DMS79 treated with DMSO at 0.1 percent for 48 hours (cell line): ENCODE measurements at regions not wholly inside any gene's neighbourhood (a gene's known extent, or its start where the extent isn't known, plus 50 kb on each side); places are given as distances from the start of the nearest gene placed in this dataset.

ENCODE experiments used
- DNase-seq: peaks from one replicate; lab custom pipeline; 2025; lab: John Stamatoyannopoulos, UW

GRCh38 chr13:29713839-29714238, 118.4 kb upstream of the SLC7A1 start:
- DNase-seq = no peak

DNA sequence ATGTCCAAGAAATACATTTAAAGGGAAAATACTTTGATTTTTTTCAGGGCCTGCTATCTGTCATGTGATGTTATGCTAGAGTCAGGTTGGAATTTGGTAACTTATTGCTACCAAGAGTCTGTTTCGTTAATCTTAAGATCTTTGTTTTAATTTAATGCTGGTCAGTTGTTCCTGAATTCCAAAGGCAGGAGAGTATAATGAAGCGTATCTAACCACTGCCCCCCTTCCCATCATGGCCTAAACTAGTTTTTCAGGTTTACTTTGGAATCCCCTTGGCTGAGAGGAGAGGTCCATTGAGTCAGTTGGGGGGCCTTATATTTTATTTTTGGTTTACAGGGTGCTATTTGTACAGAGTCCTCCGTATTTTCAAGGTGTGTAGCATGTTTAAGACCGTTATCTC, 116.3 kb upstream of the SLC7A1 start:
- no peak for DNase-seq

DNA sequence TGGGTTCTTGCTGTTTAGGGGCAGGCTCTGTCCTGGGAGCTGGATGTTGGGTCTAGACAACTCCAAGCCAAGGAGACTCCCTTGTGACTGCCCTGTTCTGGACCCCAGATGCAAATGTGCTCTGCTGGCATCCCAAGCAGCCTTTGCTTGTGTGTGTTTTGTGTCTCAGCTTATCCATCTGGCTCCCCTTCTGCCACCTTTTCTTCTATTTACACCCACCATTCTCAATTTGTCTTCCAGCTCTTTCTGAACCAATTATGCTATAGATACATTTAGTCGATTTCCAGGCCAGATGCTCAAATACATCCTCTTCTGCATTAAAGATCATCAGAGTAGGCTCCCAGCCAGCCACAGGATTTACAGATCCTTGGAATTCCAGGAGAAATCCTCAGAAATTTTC, 115.0 kb upstream of the SLC7A1 start:
- DNase-seq = no peak

DNA sequence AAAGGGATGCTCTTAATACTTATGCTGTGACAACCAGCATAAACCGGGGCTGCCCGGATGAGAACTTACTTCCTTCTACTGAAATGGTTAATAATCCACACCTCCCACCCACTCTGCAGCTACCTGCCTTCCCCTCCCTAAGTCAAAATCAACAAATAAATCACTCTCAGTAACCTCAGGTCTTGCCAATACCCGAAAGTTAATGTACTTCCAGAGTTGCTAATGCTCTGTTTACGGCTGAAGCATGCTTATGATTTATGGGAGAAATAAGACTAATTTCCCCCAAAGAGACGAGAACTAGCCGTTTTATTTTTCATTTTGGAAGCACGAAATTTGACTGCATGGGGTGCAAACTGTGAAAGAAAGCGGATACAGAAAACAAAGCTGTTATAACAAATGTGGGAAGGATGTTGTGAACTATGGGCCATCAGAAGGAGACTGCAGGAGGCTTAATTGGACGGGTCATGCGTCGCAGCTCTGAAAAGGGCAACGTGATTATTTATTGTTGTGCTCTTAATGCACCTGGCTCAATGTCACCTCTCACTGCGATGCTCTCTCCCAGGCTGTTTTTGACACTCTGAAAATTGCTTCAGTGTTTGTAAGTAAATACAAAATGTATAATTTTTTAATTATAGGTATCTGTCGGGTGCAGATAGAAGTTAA, 114.0 kb upstream of the SLC7A1 start:
- peak; percentile 48 for DNase-seq

GRCh38 chr13:29707876-29708543, 112.5 kb upstream of the SLC7A1 start:
- no peak for DNase-seq

GRCh38 chr13:29706923-29707322, 111.4 kb upstream of the SLC7A1 start:
- DNase-seq = no peak

- no peak for DNase-seq
These were observed 109.2 kb upstream of the SLC7A1 start for GRCh38 chr13:29704648-29705047.

GRCh38 chr13:29703421-29703820, 107.9 kb upstream of the SLC7A1 start:
- no peak for DNase-seq

GRCh38 chr13:29702912-29703351, 107.4 kb upstream of the SLC7A1 start:
- DNase-seq = no peak

DNA sequence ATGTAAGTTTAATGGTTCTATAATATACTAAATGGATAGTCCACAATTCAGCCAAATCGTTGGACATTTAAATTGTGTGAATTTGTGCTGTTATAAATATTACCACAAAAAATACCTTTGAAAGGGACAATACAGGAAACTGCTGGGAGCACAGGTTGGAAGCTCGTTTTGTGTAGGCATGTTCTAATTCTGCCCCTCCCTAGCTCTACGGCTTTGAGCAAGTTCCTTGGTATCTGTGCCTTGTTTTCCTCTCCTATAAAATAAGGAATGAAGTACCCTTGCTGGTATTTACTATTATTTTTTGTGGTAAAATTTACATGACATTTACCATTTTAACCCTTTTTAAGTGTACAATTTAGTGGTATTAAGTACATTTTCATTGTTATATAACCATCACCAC, 102.6 kb upstream of the SLC7A1 start:
- no peak for DNase-seq

DNA sequence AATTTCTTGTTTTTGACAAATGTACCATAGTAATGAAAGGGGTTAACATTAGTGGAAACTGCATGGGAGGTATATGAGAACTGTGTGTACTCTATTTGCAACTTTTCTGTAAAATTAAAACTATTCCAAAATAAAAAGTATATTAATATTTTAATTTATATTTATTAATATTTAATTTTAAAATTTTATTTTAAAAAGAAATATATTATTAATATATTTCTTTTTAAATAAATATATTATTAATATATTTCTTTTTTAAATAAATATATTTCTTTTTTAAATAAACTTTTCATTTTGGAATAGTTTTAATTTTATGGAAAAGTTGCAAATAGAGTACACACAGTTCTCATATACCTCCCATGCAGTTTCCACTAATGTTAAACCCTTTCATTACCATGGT, 101.1 kb upstream of the SLC7A1 start:
- DNase-seq = no peak

DNA sequence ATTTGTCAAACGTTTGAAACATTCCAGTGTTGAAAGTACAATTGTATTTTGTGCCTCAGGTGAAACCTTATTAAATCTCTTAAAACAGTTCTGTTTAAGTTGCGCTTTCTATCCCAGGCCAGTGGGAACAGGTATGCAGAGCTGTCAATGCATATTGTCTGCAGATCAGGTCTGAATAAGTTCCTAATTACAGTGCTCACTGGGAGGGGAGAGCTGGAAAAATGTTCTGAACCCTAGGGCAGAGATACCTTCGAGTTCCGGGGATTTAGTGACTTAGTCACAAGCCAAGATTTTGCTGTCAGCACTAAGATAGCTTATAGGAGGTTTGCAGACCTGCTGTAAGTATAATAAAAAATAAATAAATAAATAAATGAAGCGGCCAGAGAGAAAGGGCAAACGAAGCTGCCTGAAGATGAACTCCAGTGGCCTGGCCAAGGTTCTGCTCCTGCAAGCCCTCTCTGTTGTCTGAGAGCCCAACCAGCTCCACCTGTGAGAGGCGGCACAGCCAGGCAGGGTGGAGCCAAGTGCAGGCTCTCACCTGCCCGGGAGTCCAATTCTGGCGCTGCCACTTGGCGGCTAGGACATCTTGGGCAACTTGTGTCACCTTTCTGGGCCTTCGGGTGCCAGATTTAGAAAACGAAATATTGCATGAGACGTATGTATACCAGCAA, 97.9 kb upstream of the SLC7A1 start:
- DNase-seq = peak; percentile 78

DNA sequence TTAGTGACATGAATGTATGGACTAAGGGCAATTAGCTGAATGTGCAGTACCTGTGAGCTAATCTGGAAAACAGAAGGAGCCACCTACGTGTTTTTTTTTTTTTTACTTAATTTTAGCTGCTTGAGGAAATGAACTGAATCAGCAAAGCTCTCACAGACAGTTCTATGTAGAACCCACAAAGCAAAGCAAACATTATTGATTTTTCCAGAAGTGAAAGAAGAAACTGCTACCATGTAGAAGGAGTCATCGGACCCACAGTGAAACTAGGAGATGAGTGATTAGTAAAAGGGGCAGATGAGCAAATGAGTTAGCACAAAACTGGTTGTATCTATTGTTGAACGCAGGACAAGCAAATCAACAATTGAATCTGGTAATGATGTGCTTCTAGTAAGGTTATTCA, 94.1 kb upstream of the SLC7A1 start:
- no peak for DNase-seq

- DNase-seq = no peak
These were observed 92.7 kb upstream of the SLC7A1 start for GRCh38 chr13:29688193-29688592.

DNA sequence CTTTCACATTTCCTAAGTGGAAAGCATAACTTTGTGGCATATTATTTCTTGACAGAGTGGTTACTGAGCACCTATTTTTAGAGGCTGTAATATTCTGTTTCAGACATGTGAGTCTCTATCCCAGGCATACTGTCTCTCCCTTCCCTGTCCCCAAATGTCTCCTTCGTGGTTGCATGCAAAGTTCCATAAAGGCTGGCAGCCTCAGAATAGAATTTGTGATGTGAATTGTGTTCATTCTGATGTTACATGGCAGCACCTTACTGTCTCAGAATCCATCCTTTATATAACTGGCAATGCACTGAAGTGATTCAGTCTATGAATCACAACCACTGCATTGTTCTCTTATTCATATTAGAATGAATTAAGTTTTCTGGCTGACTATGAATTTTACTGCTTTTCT, 89.0 kb upstream of the SLC7A1 start:
- DNase-seq = no peak

- no peak for DNase-seq
These were observed 87.6 kb upstream of the SLC7A1 start for GRCh38 chr13:29683041-29683440.

- DNase-seq = no peak
These were observed 86.4 kb upstream of the SLC7A1 start for GRCh38 chr13:29681864-29682263.

DNA sequence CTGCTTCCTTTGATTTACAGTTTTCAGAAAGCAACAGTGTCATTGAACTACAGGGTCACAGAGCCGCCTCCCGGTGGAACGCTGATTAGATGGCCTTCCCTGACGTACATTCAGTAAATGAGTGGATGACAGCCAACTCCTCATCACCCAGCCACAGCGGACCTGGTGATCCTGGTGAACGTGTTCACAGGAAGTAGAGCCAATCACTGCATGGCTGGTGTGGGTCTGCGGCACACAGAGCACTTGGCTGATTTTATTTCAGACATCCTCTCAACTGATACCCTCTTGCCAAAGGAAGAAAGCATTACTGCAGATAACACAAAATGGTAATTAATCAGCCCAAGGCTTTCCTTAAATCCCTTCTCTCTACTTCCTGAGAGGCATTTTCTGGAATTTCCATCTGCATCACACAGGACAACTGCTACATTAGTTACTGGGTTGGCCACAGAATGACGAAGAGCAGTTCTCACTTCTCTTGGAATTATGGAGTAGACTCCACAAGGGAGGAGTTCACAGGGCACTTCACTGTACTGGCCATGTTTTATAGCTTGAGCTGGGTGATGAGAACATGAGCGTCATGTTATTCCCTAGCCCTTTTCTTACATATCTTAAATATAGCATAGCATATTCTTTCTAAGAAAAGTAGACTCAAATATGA, 84.0 kb upstream of the SLC7A1 start:
- DNase-seq = no peak

DNA sequence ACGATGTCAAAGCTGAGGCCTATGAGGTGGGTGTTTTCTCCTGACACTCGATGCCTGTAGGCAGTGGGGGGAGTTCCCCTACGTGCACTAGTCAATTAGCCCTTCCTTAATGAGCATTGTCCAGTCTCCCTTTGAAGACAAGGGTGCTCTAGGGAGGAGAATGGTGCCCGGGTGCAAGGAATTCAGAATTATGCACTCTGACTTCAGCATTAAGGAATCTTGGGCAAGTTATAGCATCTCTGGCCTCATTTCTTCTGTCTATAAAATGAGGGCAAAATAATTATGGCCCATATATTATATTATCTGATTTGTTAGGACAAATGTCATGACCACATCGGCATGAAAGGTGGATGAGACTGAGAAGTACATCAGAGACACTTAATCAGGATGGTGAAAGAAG, 82.1 kb upstream of the SLC7A1 start:
- DNase-seq = no peak

GRCh38 chr13:29676941-29677452, 81.5 kb upstream of the SLC7A1 start:
- peak; percentile 63 for DNase-seq

- DNase-seq = no peak
These were observed 81.0 kb upstream of the SLC7A1 start for GRCh38 chr13:29676535-29676934.

DNA sequence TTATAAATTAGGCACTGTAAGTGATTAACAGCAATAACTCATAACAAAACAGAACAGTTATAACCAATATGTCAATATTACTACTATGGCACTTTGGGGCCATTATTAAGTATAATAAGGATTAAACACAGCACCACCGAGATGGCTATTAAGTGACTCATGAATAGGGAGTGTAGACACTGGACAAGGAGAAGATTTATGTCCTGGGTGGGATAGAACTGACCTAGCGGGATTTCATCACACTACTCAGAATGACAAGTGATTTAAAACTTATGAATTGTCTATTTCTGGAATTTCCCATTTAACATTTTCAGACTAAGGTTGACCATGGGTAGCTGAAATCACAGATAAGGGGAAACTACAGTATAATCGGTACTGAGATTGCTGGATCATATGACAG, 79.0 kb upstream of the SLC7A1 start:
- DNase-seq = no peak

DNA sequence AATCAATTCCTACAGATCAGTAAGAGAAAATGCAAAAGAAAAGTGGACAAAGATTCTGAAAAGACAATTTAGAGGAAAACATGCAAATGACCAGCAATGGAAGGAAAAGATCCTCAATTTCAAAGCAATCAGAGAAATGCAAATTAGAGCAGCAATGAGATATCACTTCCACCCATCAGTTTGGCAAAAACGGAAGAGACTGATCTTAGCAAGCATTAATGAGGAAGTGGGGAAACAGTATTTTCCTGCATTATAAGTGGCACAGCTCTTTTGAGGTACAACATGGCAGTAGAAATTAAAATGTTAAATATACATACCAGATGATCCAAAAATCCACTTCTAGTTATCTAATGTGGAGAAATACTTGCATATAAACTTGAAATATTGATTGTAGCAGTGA, 69.1 kb upstream of the SLC7A1 start:
- no peak for DNase-seq
